ACC112 (cell line): ENCODE measurements at regions not wholly inside any gene's neighbourhood (a gene's known extent, or its start where the extent isn't known, plus 50 kb on each side); places are given as distances from the start of the nearest gene placed in this dataset.

Experiments used
- H2AFZ ChIP-seq: fragments of 200-600 bp; sonication (generic); one replicate; pipeline ENCODE4 v1.6.0; 2017; ENCODE audit warnings: antibody characterized with exemption, low read length; ENCODE audit not compliant: unreplicated experiment
- H3K27ac ChIP-seq: fragments of 200-600 bp; sonication (generic); 2 replicates; pipeline ENCODE4 v1.5.1; 2014; ENCODE audit warnings: low read depth, mild to moderate bottlenecking, antibody characterized with exemption, low read length, moderate library complexity
- H3K27me3 ChIP-seq: fragments of 200-600 bp; sonication (generic); 2 replicates; pipeline ENCODE4 v1.6.1; 2014; ENCODE audit warnings: mild to moderate bottlenecking, antibody characterized with exemption, low read length, moderate library complexity, mixed read lengths; ENCODE audit not compliant: insufficient read depth
- H3K36me3 ChIP-seq: fragments of 200-600 bp; sonication (generic); 2 replicates; pipeline ENCODE4 v1.6.1; 2016; ENCODE audit warnings: mild to moderate bottlenecking, antibody characterized with exemption, low read length, moderate library complexity, mixed read lengths; ENCODE audit not compliant: insufficient read depth
- H3K4me1 ChIP-seq: fragments of 200-600 bp; sonication (generic); one replicate; pipeline ENCODE4 v1.6.1; 2016; ENCODE audit warnings: low read length, mixed read lengths; ENCODE audit not compliant: insufficient read depth, unreplicated experiment, control insufficient read depth
- H3K4me3 ChIP-seq: fragments of 200-600 bp; sonication (generic); 2 replicates; pipeline ENCODE4 v1.5.1; 2014; ENCODE audit warnings: mild to moderate bottlenecking, low read depth, low read length
- H3K79me2 ChIP-seq: fragments of 200-600 bp; sonication (generic); one replicate; pipeline ENCODE4 v1.6.0; 2016; ENCODE audit warnings: low read length; ENCODE audit not compliant: control insufficient read depth, unreplicated experiment, insufficient read depth

DNA sequence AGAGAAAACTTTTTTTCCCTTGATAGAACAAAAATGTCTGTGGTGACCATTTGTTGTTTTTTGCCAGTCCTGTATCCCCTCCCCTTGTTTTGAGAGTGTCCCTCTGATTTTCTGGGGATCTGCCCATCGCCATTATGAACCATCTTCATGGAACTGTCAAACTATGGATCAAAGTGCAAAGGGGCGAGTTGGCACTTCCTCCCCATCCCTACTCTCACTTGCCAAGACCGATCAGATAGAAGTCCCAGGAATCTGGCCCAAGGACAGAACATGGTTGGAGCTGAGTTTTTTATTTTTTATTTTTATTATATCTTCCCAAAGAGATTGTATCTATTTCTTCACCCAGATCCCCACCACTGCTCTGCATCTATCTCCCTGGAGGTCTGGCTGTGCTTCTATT lies 221.4 kb downstream of the IKZF2 start:
- no peaks in the 10 kb centered on the region for H3K36me3 ChIP-seq
- H3K79me2 ChIP-seq, result no peaks in the 10 kb centered on the region
- H3K4me3 ChIP-seq, result no peak overlapping the region
- H2AFZ ChIP-seq, result no peak overlapping the region
- H3K4me1 ChIP-seq, result peaks cover 14% of the 10 kb centered on the region
- H3K27me3 ChIP-seq, result no peaks in the 10 kb centered on the region
- no peak overlapping the region for H3K27ac ChIP-seq

DNA sequence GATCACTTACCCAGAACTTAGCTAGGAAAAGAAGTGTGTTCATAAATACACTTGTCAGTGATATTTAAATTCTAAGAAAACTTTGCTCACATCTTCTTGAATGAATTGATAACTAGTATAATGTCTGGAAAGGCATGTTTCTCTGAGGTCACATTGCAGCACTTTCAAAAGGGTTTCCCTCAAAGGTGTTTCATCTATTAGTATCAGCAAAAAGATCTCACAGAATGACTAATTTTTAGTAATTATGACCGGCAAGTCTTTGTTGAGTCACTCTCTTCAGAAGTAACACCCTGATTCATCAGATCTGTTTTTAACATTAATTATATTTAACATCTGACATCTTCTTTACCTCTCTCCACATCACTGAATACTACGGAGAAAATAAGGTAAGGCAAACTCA lies 222.3 kb downstream of the IKZF2 start:
- no peak overlapping the region for H3K4me3 ChIP-seq
- no peak overlapping the region for H3K27ac ChIP-seq
- peaks cover 16% of the 10 kb centered on the region for H3K4me1 ChIP-seq
- H3K27me3 ChIP-seq, result no peaks in the 10 kb centered on the region
- H3K36me3 ChIP-seq, result no peaks in the 10 kb centered on the region
- no peaks in the 10 kb centered on the region for H3K79me2 ChIP-seq
- H2AFZ ChIP-seq, result no peak overlapping the region

DNA sequence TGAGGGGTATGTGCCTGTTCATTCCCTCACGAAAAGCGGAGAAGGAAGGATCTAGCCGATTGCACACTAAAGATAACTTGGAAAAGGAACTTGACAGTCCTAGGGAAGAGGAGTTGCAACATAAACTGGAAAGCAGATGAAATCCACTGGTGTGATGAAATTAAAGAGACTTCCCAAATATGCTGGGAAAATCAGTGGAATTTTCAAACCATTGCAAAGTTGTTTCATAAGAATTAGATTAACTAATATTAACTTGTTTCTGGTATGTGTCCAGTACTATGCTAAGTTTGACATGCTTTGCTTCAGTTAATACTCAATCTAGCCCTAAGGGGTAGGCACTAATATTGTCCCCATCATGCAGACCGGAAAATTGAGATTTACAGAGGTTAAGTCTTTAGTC lies 222.7 kb downstream of the IKZF2 start:
- Histone ChIP-seq H3K79me2 (no peaks in the 10 kb centered on the region), H3K27ac (no peak overlapping the region), H3K27me3 (no peaks in the 10 kb centered on the region), H3K36me3 (no peaks in the 10 kb centered on the region), H2AFZ (no peak overlapping the region), H3K4me3 (no peak overlapping the region), H3K4me1 (peaks cover 21% of the 10 kb centered on the region)

DNA sequence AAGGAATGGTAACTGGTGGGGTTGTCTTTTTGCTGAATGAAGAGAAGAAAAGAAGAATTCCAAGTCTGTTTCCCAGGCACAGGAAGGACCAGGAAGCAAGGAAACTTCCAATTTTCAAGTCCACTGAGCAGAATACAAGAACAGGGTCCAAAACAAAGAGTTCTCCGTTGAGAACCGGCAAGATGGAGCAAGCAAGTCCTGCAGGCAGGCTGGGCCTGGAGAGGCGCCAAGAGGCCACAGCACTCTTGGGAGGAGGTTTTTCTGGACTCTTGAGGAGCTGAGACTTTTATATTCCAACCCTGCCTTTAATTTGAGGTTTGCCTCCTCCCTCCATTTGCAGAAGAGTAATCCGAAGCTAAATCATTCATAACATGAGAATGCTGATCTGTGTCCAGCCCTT lies 224.5 kb downstream of the IKZF2 start:
- no peaks in the 10 kb centered on the region for H3K36me3 ChIP-seq
- H3K79me2 ChIP-seq, result no peaks in the 10 kb centered on the region
- H3K27me3 ChIP-seq, result no peaks in the 10 kb centered on the region
- peaks cover 38% of the 10 kb centered on the region for H3K4me1 ChIP-seq
- H3K4me3 ChIP-seq, result no peak overlapping the region
- no peak overlapping the region for H2AFZ ChIP-seq
- no peak overlapping the region for H3K27ac ChIP-seq

DNA sequence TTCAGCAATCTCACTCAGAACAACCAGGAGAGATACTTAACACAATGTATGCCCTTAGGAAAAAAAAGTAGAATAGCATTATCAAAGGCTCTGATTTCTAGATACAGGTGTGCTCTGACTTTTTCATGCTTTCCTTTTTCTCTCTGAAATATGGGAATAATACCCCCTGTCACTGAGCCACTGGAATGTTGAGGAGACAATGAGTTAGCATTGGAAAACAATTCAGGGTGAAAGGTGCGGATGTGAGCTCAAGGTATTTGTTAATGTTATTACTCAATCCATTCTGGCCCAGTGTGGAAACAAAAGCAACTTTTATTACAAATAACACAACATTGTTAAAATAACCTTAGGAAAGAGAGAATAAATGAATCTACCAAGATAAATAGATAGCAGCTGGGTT lies 228.0 kb downstream of the IKZF2 start:
- Histone ChIP-seq H3K36me3 (peaks cover 4% of the 10 kb centered on the region; the same call in 1 of the 2 replicates), H3K4me3 (peak overlapping the region; percentile 29; the same call in 1 of the 2 replicates), H3K4me1 (peaks cover 34% of the 10 kb centered on the region), H3K27ac (peak overlapping the region; percentile 90), H2AFZ (no peak overlapping the region), H3K79me2 (no peaks in the 10 kb centered on the region), H3K27me3 (no peaks in the 10 kb centered on the region)

DNA sequence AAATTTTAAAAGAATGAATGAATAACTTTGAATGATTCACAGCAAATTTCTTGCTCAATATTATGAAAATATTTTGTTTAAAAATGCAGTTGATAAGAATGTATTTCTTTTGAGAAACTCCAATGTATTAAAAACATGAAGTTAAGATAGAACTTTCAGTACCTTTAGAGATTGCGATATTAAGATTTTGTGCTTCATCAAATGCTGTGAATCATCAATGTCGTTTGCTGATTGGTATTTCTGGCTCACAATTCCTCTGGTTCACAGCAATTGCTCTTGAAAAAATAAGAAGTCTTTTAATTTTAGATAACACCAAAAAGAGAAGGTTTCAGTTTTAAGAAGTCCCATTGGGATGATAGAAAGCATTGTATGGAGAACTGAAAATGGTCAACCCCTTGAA lies 228.7 kb downstream of the IKZF2 start:
- Histone ChIP-seq H3K27ac (peak overlapping the region; percentile 90), H3K27me3 (no peaks in the 10 kb centered on the region), H3K4me3 (peak overlapping the region; percentile 29; the same call in 1 of the 2 replicates), H3K36me3 (peaks cover 4% of the 10 kb centered on the region; the same call in 1 of the 2 replicates), H3K4me1 (peaks cover 34% of the 10 kb centered on the region), H2AFZ (no peak overlapping the region), H3K79me2 (no peaks in the 10 kb centered on the region)

DNA sequence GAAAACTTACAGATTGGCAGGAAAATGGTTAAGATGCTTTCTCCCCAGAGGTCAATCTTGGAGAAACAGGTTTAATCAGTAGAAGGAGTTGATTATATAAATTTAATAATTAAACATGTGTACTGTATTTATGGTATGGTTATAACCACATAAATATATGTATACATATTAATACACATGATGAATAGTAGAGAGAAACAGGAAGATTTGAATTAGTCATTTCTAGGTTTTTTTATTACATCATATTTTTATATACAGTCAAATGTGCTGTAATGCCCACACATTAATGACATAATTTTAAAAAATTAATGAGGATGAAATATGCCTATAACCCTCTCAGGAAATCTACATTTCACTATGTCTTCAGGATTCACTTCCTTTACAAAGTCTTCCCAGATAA lies 229.7 kb downstream of the IKZF2 start:
- no peak overlapping the region for H2AFZ ChIP-seq
- H3K36me3 ChIP-seq, result peaks cover 4% of the 10 kb centered on the region; the same call in 1 of the 2 replicates
- H3K27ac ChIP-seq, result peak overlapping the region; percentile 90
- H3K27me3 ChIP-seq, result no peaks in the 10 kb centered on the region
- H3K4me3 ChIP-seq, result no peak overlapping the region
- no peaks in the 10 kb centered on the region for H3K79me2 ChIP-seq
- H3K4me1 ChIP-seq, result peaks cover 30% of the 10 kb centered on the region

DNA sequence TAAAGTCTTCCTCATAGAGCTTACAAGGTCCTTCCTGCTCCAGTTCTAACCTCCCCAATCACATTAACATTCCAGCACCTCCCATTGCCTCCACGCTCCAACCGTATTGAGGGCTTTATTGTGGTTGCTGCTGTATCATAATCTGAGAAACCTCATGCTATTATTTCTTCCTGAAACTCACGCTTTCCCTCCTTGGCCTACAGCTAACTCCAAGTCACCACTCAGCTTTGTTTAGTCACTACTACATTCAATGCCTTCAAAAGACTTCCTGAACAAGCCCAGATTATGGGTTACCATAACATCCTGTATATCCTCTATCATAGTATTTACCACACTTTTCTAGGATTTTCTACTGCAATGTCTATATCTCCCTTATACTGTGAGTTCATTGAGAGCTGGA lies 230.4 kb downstream of the IKZF2 start:
- Histone ChIP-seq H3K79me2 (no peaks in the 10 kb centered on the region), H3K27ac (peak overlapping the region; percentile 90; the same call in 1 of the 2 replicates)

DNA sequence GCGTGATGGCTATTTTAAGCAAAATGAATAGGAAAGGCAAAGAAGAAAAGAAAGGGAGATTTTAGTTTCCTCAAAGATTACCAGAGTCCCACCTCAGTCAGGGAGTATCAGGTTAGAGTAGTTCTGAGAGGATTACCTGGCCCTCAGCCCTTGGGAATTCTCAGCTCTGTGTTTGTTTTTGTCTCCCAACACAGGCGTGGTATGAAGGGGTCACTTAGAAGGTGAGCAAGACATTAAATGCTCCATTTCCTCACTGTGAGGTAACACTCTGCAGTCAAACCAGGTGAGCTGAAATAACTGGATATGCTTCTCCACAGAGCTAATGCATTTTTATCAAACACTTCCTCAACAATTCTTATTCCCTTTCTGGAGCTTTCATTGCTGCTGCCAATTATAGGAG lies 232.2 kb downstream of the IKZF2 start:
- Histone ChIP-seq H3K79me2 (no peaks in the 10 kb centered on the region), H2AFZ (no peak overlapping the region), H3K4me1 (peaks cover 42% of the 10 kb centered on the region), H3K4me3 (no peak overlapping the region), H3K36me3 (peaks cover 4% of the 10 kb centered on the region; the same call in 1 of the 2 replicates), H3K27ac (no peak overlapping the region), H3K27me3 (no peaks in the 10 kb centered on the region)

More for the DNA sequence above, 230.4 kb downstream of the IKZF2 start:
- no peak overlapping the region for H3K4me3 ChIP-seq
- H3K4me1 ChIP-seq, result peaks cover 30% of the 10 kb centered on the region
- H3K27me3 ChIP-seq, result no peaks in the 10 kb centered on the region
- H3K36me3 ChIP-seq, result peaks cover 4% of the 10 kb centered on the region; the same call in 1 of the 2 replicates
- no peak overlapping the region for H2AFZ ChIP-seq

DNA sequence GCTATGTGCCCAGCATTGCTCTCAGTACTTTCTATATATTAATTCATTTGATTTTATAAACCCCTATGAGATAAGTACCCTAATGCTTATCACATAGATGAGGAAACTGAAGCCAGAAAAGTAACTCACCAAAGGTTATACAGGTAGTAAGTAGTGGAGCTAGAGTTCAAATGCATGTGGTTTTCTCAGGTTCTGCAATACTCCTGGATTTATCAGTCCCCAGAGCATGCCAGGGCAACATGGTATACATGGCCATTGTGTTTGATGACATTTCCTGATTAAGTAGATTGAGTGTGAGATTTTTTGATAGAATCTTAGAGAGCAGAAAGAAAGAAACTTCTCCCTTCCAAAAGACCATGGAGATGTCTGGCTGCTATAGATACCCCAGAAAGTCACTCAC lies 233.1 kb downstream of the IKZF2 start:
- no peak overlapping the region for H3K27ac ChIP-seq

DNA sequence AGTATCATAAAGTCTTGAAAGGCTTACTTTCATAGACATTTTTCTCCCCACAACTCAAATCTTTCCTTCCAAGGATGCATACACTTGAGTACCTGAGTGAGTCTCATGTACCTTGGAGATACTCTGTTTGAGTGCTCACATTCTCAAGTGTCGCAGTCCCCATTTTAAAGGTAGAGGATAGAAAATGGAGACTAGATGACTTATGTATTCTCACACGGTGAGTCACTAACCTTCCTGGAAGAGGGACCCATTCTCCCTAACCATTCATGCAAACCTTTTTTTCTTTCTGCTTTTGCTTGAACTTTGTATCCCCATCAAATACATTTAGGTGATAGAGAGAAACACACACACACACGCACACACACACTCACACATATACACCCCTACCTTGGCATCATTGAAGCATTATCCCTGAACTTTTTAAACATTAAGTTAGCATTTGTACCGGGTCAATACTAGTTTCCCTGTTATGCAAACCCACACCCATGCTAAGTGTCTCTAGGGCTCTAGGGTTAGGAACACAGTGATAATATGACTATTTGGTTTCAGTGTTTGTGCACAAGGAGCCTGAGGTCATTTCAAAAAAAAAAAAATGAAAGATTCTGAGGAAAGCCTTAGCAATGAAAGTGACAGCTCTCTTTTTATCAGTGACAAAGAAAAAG lies 236.2 kb downstream of the IKZF2 start:
- Histone ChIP-seq H3K36me3 (no peaks in the 10 kb centered on the region), H3K27ac (no peak overlapping the region), H3K79me2 (no peaks in the 10 kb centered on the region), H2AFZ (no peak overlapping the region), H3K4me3 (no peak overlapping the region), H3K27me3 (no peaks in the 10 kb centered on the region), H3K4me1 (peaks cover 37% of the 10 kb centered on the region)

More for the DNA sequence above, 233.1 kb downstream of the IKZF2 start:
- H3K4me3 ChIP-seq, result no peak overlapping the region
- no peak overlapping the region for H2AFZ ChIP-seq
- no peaks in the 10 kb centered on the region for H3K79me2 ChIP-seq
- H3K36me3 ChIP-seq, result peaks cover 4% of the 10 kb centered on the region; the same call in 1 of the 2 replicates
- no peaks in the 10 kb centered on the region for H3K27me3 ChIP-seq
- peaks cover 35% of the 10 kb centered on the region for H3K4me1 ChIP-seq
